ENCODE measurements at regions not wholly inside any gene's neighbourhood (a gene's known extent, or its start where the extent isn't known, plus 50 kb on each side); places are given as distances from the start of the nearest gene placed in this dataset.

DNA sequence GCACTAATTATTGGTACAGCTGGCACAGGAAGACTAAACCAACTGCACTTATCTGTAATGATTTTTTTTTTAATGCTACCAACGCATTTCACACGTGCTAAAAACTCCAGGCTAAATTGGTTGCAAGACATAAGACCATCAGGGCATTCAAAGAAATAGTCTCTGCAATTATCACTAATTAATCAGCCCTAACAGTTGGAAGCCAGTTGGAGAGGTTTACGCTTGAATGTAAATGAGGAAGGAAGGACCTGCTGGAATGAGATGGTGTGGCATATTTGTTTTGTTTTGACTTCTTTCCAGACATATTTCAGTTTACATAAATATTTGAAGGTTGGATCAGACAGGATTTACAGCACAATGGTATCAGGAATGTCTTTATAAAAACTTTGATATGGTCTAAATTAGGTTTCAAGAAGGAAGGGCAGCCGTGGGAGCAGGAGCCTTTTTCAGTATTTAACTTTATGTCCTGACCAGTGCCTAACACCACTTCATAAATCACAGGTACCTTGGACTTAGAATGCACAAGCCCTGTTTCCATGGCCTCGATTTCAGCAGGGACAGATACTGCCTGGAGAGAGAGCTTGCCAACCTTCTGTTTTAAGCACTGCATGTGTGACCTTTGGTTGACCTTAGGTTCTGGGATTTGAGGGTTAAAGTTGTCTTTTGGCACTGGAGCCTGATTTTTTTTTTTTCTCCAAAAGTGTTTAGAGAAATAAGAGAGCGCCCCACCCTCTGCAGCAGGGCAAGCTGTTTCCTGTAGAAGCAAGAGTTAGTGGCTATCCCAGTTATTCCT is 199.8 kb upstream of the MAP3K1 start:
- H3K4me3 Mint-ChIP-seq, result peak overlapping the region; percentile 13 to 43 (median 38)
- no peaks in the 10 kb centered on the region for H3K27me3 Mint-ChIP-seq
- Histone ChIP-seq H3K4me1 (ENCODE audit: control insufficient read depth, insufficient read depth, low read length, poor library complexity, severe bottlenecking) (peaks cover 60% of the 10 kb centered on the region), H3K27me3 (ENCODE audit: control insufficient read depth, insufficient read depth, low read length) (no peaks in the 10 kb centered on the region), H3K9me3 (ENCODE audit: control insufficient read depth in 2 of 2, low read length in 2 of 2) (peaks cover 13 to 18% of the 10 kb centered on the region in 2 experiments), H3K4me3 (ENCODE audit: low read depth, low read length) (peak overlapping the region; percentile 27), H3K27ac (ENCODE audit: insufficient read depth, low read length, poor library complexity, severe bottlenecking) (no peak overlapping the region), H3K36me3 (ENCODE audit: control insufficient read depth, insufficient read depth, low read length) (no peaks in the 10 kb centered on the region)
- peaks cover 6% of the 10 kb centered on the region for H3K36me3 Mint-ChIP-seq
- peak in 1 of 3 donors; percentile 40 for DNase-seq
- H3K4me1 Mint-ChIP-seq, result peaks cover 47 to 68% (median 59%) of the 10 kb centered on the region in 4 donors
- no peak for ATAC-seq (ENCODE audit: low read depth in 2 of 2)
- peaks cover 4 to 31% (median 14%) of the 10 kb centered on the region in 7 donors for H3K9me3 Mint-ChIP-seq
- peak overlapping the region; percentile 72 to 88 (median 78) for H3K27ac Mint-ChIP-seq

DNA sequence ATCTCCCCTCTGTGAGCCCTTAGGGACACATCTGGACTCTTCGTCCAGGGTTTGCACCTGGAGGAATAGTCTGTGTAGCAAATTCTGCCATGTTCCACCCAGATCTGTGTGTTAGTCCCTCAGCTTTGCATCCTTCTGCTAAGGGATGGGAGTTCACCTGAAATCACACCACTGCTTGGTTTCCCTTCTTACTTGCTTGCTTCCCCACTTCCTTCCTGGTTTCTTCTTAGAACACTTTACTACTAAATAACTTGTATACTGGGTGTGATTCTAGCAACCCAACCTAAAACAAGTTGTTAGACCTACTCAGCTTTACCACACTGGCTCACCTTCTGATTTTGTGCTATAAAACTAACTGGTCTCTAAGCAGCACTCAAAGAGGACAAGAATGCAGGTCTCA is 202.6 kb upstream of the MAP3K1 start:
- H3K36me3 Mint-ChIP-seq, result peaks cover 3% of the 10 kb centered on the region
- Histone ChIP-seq H3K4me3 (ENCODE audit: low read depth, low read length) (peak overlapping the region; percentile 65), H3K4me1 (ENCODE audit: control insufficient read depth, insufficient read depth, low read length, poor library complexity, severe bottlenecking) (peaks cover 70% of the 10 kb centered on the region), H3K36me3 (ENCODE audit: control insufficient read depth, insufficient read depth, low read length) (no peaks in the 10 kb centered on the region), H3K27ac (ENCODE audit: insufficient read depth, low read length, poor library complexity, severe bottlenecking) (peak overlapping the region; percentile 64), H3K27me3 (ENCODE audit: control insufficient read depth, insufficient read depth, low read length) (no peaks in the 10 kb centered on the region), H3K9me3 (ENCODE audit: control insufficient read depth in 2 of 2, low read length in 2 of 2) (peaks cover 5 to 6% of the 10 kb centered on the region in 2 experiments)
- H3K27me3 Mint-ChIP-seq, result no peaks in the 10 kb centered on the region
- peaks cover 53 to 89% (median 73%) of the 10 kb centered on the region in 4 donors for H3K4me1 Mint-ChIP-seq
- H3K4me3 Mint-ChIP-seq, result peak overlapping the region; percentile 52 to 83 (median 69)
- peak overlapping the region; percentile 68 to 97 (median 88) for H3K27ac Mint-ChIP-seq
- ATAC-seq (ENCODE audit: low read depth in 2 of 2), result peak; percentile 81 to 85
- DNase-seq, result peak in 2 of 3 donors; percentile 46 to 91
- H3K9me3 Mint-ChIP-seq, result peaks cover 4 to 22% (median 9%) of the 10 kb centered on the region in 7 donors

DNA sequence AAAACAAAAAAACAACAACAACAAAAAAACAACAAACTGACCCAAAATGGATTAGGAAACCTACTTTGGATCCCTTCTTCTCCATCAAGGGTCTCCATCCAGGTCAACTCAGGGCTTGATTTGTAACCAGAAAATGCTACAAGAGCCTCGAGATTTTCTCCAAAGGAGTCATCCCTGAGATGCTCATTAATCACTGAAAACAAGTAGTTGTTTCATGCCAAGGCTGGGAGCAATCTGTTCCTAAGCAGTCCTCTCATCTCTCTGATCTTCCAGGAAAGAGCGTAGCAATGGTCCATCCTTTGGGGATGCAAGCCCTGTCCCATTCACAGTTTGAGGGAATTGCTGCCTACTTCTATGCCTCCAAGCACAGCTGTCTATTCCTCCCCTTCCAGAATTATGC is 203.0 kb upstream of the MAP3K1 start:
- H3K4me3 ChIP-seq (ENCODE audit: low read depth, low read length), result peak overlapping the region; percentile 65
- Mint-ChIP-seq H3K4me1 (peaks cover 53 to 94% (median 75%) of the 10 kb centered on the region in 4 donors), H3K27ac (peak overlapping the region; percentile 68 to 97 (median 88)), H3K36me3 (peaks cover 3% of the 10 kb centered on the region), H3K27me3 (no peaks in the 10 kb centered on the region), H3K4me3 (peak overlapping the region; percentile 52 to 83 (median 69)), H3K9me3 (peaks cover 4 to 18% (median 9%) of the 10 kb centered on the region in 7 donors)
- peak overlapping the region; percentile 64 for H3K27ac ChIP-seq (ENCODE audit: insufficient read depth, low read length, poor library complexity, severe bottlenecking)
- H3K4me1 ChIP-seq (ENCODE audit: control insufficient read depth, insufficient read depth, low read length, poor library complexity, severe bottlenecking), result peaks cover 70% of the 10 kb centered on the region
- peaks cover 1 to 2% of the 10 kb centered on the region in 2 experiments for H3K9me3 ChIP-seq (ENCODE audit: control insufficient read depth in 2 of 2, low read length in 2 of 2)
- DNase-seq (no peak), ATAC-seq (ENCODE audit: low read depth in 2 of 2) (no peak)
- H3K36me3 ChIP-seq (ENCODE audit: control insufficient read depth, insufficient read depth, low read length), result no peaks in the 10 kb centered on the region
- no peaks in the 10 kb centered on the region for H3K27me3 ChIP-seq (ENCODE audit: control insufficient read depth, insufficient read depth, low read length)

DNA sequence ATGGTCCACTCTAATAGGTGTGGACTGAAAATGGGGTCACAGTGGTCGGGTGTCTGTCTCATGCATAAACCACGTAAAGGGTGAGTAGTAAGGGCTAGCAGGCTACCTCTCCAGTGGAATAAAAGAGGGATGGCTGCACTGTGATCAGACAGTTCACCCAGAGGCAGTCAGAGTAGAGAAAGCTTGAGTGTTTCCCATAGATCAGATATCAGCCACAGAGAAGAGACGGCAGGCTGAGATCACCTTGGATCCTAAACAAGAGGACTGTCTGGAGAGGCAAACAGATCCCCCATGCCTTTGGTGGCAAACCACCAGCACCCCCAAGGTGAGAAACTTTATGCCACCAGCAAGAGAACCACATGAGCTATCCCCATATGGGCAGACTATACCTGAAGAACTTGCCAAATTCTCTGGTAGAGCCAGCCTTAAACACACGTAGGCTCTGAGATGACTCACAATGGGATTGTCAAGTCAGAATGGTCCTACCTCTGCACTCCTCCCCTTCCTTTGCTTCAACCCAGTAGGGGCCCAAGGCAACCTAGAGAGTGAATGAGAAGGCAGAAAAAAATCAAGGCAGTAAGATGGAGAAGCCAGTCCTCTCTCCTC is 205.2 kb upstream of the MAP3K1 start:
- H3K4me1 ChIP-seq (ENCODE audit: control insufficient read depth, insufficient read depth, low read length, poor library complexity, severe bottlenecking), result peaks cover 52% of the 10 kb centered on the region
- Mint-ChIP-seq H3K4me3 (peak overlapping the region; percentile 1 to 73 (median 62)), H3K4me1 (peaks cover 54 to 91% (median 67%) of the 10 kb centered on the region in 4 donors), H3K36me3 (peaks cover 3% of the 10 kb centered on the region), H3K9me3 (peaks cover 4 to 18% (median 9%) of the 10 kb centered on the region in 7 donors), H3K27ac (peak overlapping the region; percentile 56 to 87 (median 73)), H3K27me3 (peaks cover 4% of the 10 kb centered on the region)
- H3K27me3 ChIP-seq (ENCODE audit: control insufficient read depth, insufficient read depth, low read length), result no peaks in the 10 kb centered on the region
- DNase-seq, result peak in 1 of 3 donors; percentile 79
- H3K4me3 ChIP-seq (ENCODE audit: low read depth, low read length), result peak overlapping the region; percentile 23
- H3K36me3 ChIP-seq (ENCODE audit: control insufficient read depth, insufficient read depth, low read length), result no peaks in the 10 kb centered on the region
- ATAC-seq (ENCODE audit: low read depth in 2 of 2), result peak; percentile 55 to 64
- H3K9me3 ChIP-seq (ENCODE audit: control insufficient read depth in 2 of 2, low read length in 2 of 2), result peaks cover 0 to 2% of the 10 kb centered on the region in 2 experiments
- no peak overlapping the region for H3K27ac ChIP-seq (ENCODE audit: insufficient read depth, low read length, poor library complexity, severe bottlenecking)

DNA sequence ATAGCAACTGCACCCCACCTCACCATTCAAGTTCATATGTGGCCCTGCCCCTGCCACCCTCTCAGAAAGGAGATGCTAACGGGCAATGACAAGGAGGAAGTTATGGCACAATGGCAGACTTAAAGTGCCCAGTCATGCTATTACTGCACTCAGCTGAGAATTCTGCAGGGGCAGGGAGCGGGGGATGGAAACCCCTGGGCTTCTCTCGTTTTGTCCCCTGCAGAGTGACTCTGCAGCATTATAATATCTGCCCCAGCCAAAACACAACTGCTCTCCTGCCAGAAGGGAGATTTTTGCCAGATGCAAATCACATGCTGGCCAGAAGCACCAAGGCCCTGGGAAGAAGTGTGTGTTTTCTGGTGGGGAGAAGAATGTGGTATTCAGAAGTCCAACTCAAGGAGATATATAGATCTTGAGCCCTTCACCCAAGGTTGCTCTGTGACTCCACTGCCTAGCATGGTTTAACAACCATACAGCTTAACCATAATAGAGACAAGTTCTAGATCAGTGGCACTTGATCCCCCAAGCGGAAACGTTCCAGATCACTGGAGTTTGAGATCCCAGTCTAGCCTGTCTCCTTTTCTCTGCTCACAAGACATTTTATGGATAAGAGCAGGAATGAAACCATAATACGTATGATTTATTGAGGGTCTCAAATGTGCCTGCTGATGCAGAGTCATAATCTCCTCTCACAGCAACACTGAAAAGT is 207.0 kb upstream of the MAP3K1 start:
- peaks cover 0 to 2% of the 10 kb centered on the region in 2 experiments for H3K9me3 ChIP-seq (ENCODE audit: control insufficient read depth in 2 of 2, low read length in 2 of 2)
- H3K36me3 ChIP-seq (ENCODE audit: control insufficient read depth, insufficient read depth, low read length), result no peaks in the 10 kb centered on the region
- H3K27ac ChIP-seq (ENCODE audit: insufficient read depth, low read length, poor library complexity, severe bottlenecking), result no peak overlapping the region
- Mint-ChIP-seq H3K4me1 (peaks cover 45 to 88% (median 59%) of the 10 kb centered on the region in 4 donors), H3K4me3 (no peak overlapping the region), H3K36me3 (peaks cover 3% of the 10 kb centered on the region), H3K27ac (peak overlapping the region in 1 of 3 donors; percentile 57), H3K9me3 (peaks cover 4 to 18% (median 8%) of the 10 kb centered on the region in 7 donors), H3K27me3 (peaks cover 7% of the 10 kb centered on the region)
- peaks cover 33% of the 10 kb centered on the region for H3K4me1 ChIP-seq (ENCODE audit: control insufficient read depth, insufficient read depth, low read length, poor library complexity, severe bottlenecking)
- H3K4me3 ChIP-seq (ENCODE audit: low read depth, low read length), result no peak overlapping the region
- no peak for ATAC-seq (ENCODE audit: low read depth in 2 of 2)
- H3K27me3 ChIP-seq (ENCODE audit: control insufficient read depth, insufficient read depth, low read length), result no peaks in the 10 kb centered on the region
- DNase-seq, result no peak

DNA sequence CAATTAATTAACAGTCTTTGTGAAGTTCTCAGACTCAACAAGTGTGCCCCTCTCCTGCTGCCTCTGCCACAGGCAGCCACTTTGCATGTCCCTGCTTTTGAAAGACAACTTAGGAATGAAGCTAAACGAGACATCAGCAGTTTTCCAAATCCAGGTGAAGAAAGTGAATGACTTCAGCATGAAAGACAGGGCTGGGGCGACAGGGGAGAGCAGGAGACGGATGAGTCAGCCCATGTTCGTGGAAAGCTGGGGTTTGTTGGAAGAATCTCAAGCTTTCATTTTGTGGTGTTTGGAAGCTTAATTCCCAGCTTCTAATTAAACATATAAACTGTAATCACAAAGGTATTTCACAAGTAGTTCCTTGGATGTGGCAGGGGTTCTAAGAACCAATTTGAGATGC is 207.8 kb upstream of the MAP3K1 start:
- Mint-ChIP-seq H3K4me3 (no peak overlapping the region), H3K27me3 (peaks cover 8% of the 10 kb centered on the region), H3K9me3 (peaks cover 4 to 15% (median 8%) of the 10 kb centered on the region in 7 donors), H3K4me1 (peaks cover 44 to 88% (median 58%) of the 10 kb centered on the region in 4 donors), H3K27ac (peak overlapping the region in 2 of 3 donors; percentile 42 to 71), H3K36me3 (peaks cover under 1% of the 10 kb centered on the region)
- H3K4me1 ChIP-seq (ENCODE audit: control insufficient read depth, insufficient read depth, low read length, poor library complexity, severe bottlenecking), result peaks cover 29% of the 10 kb centered on the region
- DNase-seq, result no peak
- no peak overlapping the region for H3K27ac ChIP-seq (ENCODE audit: insufficient read depth, low read length, poor library complexity, severe bottlenecking)
- no peaks in the 10 kb centered on the region for H3K36me3 ChIP-seq (ENCODE audit: control insufficient read depth, insufficient read depth, low read length)
- no peak overlapping the region for H3K4me3 ChIP-seq (ENCODE audit: low read depth, low read length)
- no peaks in the 10 kb centered on the region for H3K27me3 ChIP-seq (ENCODE audit: control insufficient read depth, insufficient read depth, low read length)
- ATAC-seq (ENCODE audit: low read depth in 2 of 2), result no peak
- peaks cover 0 to 2% of the 10 kb centered on the region in 2 experiments for H3K9me3 ChIP-seq (ENCODE audit: control insufficient read depth in 2 of 2, low read length in 2 of 2)

DNA sequence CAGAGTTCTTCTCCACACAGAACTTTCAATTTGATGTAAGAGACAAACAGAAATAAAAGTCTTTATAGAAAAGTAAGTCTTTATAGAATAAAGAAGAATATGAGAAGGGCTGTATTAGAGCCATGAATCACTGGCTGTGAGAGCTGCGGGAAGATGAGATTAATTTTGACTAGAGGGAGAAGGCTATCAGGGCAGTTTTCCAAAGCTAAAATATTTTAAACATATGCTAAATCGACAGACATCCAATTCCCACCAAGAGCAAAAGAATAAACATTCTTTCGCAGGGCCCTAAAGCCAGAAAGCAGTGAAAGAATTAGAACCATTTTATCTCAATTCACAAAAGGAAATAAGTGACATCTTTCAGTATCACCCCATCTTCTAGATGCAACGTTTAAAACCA is 208.3 kb upstream of the MAP3K1 start:
- H3K9me3 ChIP-seq (ENCODE audit: control insufficient read depth in 2 of 2, low read length in 2 of 2), result peaks cover 0 to 2% of the 10 kb centered on the region in 2 experiments
- H3K4me3 ChIP-seq (ENCODE audit: low read depth, low read length), result no peak overlapping the region
- no peak overlapping the region for H3K27ac ChIP-seq (ENCODE audit: insufficient read depth, low read length, poor library complexity, severe bottlenecking)
- Mint-ChIP-seq H3K36me3 (no peaks in the 10 kb centered on the region), H3K4me3 (no peak overlapping the region), H3K9me3 (peaks cover 4 to 15% (median 8%) of the 10 kb centered on the region in 7 donors), H3K4me1 (peaks cover 45 to 87% (median 58%) of the 10 kb centered on the region in 4 donors), H3K27ac (peak overlapping the region in 2 of 3 donors; percentile 8 to 38), H3K27me3 (peaks cover 8% of the 10 kb centered on the region)
- H3K4me1 ChIP-seq (ENCODE audit: control insufficient read depth, insufficient read depth, low read length, poor library complexity, severe bottlenecking), result peaks cover 24% of the 10 kb centered on the region
- DNase-seq (no peak), ATAC-seq (ENCODE audit: low read depth in 2 of 2) (no peak)
- H3K36me3 ChIP-seq (ENCODE audit: control insufficient read depth, insufficient read depth, low read length), result no peaks in the 10 kb centered on the region
- H3K27me3 ChIP-seq (ENCODE audit: control insufficient read depth, insufficient read depth, low read length), result no peaks in the 10 kb centered on the region

All from CD4-positive, CD25-positive, alpha-beta regulatory T cell (primary cell).